Superior temporal gyrus (tissue), 1 donor: ENCODE measurements at regions not wholly inside any gene's neighbourhood (a gene's known extent, or its start where the extent isn't known, plus 50 kb on each side); places are given as distances from the start of the nearest gene placed in this dataset.

Experiments
- DNase-seq: peaks from one replicate; pipeline ENCODE4 v3.0.0-alpha.2; 2016; ENCODE audit errors: extremely low spot score

- no peak for DNase-seq
Measured at GRCh38 chr16:80041410-80041809, 440.9 kb upstream of the MAF start.

- no peak for DNase-seq
Measured at GRCh38 chr16:80040814-80041213, 440.3 kb upstream of the MAF start.

DNA sequence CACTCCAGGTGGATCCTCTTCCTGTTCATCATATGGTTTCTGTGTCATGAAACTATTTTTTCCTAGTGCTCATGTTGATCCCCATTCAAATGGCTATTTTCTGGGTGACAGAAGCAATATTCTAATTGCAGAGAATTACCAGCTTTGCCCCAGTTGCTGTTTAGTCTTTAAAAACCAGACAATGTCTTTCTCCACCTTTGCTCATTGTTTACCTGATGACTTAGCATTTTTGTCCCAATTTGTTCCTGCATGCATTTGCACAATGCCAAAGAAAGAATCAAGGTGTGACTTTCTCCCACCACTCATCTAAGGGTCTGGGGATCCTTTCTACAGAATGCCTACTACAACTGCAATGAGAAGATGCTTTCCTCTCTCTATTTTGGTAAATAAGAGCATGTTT is 439.9 kb upstream of the MAF start:
- DNase-seq = no peak

DNA sequence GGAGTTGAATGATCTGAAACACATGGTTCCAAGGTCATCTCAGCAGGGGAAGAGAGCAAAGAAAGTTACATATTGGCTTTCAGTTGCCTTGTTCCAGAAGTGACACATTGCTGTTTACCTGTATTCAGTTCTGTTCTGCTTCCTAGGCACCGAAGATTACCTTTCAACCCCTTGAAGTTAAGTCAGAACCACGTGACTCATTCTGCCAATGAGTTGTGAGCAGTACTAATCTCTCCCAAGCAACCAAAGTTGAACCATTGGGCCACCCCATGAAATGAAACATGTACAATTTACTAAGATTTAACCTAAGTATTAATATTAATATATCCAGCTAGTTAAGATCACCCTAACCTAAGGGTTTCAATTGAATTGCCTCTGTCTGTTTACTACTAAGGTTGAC is 439.2 kb upstream of the MAF start:
- no peak for DNase-seq

DNA sequence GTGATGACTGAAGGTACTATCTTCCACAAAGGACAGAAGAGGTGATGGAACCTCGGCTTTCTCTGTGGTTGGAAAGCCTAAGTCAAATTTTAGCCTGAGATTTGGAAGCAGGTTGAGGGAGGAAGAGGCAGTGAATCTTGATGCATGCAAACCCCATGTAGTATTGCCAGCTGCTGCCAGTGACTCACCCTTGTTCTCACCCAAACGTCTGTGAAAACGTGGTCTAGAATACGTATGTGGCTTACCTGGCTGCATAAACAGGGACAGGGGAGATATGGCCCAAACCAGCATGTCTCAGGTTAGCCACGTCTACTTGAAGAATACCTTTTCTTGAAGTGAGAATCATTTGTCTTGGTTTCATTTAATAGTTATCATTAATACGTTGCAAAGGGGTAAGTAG is 438.0 kb upstream of the MAF start:
- no peak for DNase-seq

DNA sequence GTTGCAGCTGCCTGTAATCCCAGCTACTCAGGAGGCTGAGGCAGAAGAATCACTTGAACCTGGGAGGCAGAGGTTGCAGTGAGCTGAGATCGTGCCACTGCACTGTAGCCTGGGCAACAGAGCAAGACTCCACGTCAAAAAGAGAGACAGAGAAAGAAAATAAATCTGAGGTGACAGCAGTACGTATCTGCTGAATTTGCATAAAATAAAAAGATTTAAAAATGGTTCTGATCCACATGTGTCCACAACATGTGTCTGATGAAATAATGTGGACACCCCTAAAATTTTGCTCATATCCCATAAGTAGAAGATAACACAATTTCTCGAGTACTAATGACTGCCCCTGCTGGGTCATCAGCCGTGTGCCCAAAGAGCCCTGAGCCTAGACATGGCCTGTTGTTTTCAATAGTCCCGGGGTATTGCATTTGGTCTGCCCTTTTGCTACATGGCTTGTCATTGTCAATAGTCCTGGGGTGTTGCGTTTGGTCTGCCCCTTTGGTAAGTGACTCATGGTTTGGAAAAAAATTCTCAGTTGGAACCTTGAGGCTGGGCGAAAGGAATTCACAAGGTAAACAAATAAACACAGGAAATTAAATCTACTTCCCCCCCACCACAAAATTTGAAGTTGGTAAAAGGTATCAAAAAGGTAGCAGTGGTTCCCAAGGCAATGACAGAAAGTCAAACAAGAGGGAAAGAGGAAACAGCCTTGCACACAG is 434.6 kb upstream of the MAF start:
- no peak for DNase-seq

GRCh38 chr16:80034469-80034826 is 433.9 kb upstream of the MAF start:
- no peak for DNase-seq

DNA sequence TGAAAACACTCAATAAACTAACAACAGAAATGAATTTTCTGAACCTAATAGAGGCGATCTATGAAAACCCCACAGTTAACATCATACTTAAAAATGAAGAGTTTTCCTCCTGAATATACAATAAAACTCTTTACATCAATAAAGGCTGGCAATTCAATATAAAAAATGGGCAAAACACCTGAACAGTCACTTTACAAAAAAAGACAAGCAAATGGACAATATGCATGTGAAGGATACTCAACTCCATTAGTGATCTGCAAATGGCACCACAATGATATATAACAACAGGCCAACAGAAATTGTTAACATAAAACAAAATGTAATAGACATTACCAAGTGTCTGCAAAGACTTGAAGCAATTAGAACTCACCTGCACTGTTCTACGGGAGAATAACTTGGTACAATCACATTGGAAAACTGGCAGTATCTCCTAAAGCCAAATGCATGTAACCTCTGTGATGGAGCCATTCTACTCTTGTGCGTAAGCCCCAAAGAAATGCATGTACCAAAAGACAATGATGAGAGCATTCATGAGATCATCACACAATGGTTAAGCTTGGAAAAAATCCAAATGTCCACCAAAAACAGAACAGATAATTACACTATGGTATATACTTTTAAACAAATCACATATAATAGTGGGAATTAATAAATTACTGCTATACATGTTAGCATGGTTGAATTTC is 433.4 kb upstream of the MAF start:
- no peak for DNase-seq

DNA sequence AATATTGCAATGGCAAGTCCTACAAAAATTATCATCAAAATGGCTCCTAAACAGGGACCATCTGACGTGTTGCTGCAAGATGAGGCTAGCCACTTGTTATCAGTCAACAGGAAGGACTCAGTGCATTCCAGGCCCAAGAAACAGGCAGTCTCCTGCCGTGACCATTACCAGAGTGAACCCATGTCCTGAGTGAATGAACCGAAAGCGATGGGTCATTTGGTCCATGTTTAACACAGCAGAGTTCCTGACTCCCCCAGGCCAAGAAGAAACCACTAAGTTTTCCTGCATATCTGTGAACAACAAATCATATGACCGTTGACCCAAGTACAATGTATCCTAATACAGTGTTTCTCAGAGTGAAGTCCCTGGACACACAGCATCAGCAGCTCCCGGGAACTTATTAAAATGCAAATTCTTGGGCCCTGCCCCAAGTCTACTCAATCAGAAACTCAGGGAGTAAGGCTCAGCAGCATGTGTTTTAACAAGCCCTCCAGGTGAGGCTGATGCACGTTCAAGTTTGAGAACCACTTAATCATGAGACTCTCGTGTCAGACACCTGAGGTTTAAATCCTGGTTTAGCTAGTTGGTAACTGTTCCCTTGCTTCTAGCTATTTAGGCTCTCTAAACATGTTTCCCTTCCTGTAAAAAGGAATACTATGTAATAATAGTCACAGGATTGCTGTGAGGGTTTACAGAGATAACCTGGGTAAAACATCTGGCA is 429.4 kb upstream of the MAF start:
- no peak for DNase-seq

GRCh38 chr16:80029381-80029630 is 428.8 kb upstream of the MAF start:
- DNase-seq = no peak

DNA sequence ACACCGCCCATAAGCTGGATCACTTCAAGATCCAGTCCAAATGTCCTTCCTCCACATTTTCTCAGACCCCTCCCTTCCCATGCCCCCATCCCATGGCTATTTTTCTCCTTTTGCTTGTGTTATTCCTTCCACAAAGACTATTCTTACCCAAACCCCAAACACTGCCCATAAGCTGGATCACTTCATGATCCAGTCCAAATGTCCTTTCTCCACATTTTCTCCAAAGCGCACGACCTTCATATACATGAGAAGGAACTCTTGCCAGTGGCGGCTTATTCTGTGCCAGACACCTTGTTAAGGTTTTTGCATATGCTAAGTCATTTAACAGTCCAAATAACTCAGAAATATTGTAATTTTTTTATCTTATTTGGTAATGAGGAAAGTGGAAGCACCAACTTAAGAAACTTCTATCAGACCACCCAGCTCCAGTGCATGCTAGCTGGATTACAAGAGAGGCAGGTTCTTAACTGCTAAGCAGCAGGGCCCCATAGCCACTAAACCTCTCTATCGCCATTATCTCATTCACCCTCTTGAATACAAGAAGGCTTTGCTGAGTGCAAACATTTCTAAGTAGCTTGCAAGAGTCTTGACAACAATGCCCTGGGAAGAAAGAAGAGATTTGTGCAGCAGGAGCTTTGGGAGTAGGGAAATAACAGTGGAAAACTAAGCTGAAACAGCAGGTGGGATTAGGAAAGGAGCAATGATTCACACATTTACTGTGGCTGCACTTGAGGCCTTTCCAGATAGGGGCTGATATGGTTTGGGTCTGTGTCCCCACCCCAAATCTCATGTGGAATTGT is 428.2 kb upstream of the MAF start:
- no peak for DNase-seq

- DNase-seq = no peak
Measured at GRCh38 chr16:80027007-80027965, 426.7 kb upstream of the MAF start.

DNA sequence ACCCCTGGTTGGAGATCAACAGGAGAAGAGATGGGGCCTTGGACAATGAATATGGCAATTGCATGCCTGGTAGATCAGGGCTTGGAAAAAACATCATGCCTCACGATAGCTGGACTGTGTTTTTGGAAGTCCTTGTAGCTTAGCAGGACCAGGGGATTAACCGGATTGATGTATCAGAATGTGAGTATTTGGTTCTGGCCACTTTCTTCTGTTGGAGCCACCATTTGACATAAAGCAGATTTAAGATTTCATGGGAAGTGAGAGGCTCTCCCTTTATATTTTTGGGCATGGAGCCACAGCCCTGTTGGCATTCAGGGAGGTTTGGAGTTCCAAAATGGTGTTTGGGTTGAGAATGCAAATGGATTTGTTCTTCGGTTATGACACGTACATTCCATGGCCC is 424.7 kb upstream of the MAF start:
- DNase-seq = no peak

GRCh38 chr16:80024443-80024842 is 423.9 kb upstream of the MAF start:
- no peak for DNase-seq

DNA sequence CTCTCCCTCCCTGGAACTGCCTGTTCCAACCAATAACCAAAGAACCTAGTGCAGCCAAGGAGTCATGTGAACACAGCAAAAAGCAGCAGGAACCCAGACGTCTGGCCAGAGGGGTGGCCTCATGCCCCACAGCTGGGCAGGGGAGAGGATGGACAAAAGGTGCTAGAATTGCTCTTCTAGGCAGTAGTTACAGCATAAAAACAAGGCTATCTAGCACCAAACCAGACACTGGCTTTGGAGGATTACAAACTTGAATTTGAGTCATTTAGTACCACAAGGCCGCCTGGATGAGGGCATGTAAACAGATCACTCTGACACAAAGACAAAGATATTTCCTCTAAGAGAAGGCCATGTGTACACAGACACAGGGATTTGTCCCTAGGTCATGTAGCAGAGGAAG is 423.3 kb upstream of the MAF start:
- no peak for DNase-seq

GRCh38 chr16:80019395-80019794 is 418.9 kb upstream of the MAF start:
- no peak for DNase-seq

GRCh38 chr16:80018466-80018865 is 417.9 kb upstream of the MAF start:
- DNase-seq = no peak

- DNase-seq = no peak
Measured at GRCh38 chr16:80016731-80017326, 416.3 kb upstream of the MAF start.

DNA sequence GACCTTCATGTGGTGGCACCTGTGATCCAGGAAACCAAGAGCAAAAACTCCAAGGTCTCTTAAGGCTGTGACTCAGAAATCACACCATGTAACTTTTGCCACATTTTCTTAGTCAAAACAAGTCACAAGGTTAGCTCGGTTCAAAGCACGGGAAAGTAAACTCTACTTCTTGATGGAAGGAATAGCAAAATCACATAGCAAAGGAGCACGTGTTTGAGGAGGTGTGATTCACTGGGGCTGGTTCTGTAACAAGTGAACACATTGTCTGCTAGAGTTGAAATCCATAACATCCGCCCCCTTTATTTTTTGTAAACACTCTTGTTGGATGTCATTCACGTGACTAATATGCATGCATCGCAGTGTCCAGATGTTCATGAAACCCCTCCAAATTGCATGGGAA is 415.0 kb upstream of the MAF start:
- no peak for DNase-seq

DNA sequence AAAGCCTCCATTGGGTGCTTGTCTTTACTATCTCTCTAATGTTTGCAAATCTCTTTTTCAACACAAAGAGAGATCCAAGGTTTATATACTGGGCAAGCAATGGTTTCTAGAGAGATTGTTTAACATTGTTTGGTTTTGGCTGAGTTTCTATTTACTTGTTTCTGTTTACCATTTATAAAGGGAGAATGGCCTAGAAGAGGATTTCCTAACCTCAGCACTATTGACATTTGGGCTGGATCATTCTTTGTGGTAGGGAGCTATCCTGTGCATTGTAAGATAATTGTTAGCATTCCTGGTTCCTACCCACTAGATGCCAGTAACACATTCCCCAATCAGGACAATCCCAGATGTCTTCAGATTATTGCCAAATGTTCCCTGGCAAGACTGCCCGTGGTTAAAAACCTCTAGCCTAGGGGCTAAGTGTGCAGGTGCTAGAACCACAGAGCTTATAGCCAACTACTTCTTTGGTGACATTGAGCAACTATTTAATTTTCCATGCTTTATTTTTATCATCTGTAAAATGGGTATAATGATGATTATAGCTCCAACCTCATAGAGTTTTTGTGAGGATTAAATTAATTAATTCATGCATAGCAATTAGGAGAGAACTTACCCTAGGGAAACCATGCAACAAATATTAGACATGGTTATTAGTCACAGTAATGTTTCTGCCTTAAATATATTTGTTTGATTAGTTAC is 413.9 kb upstream of the MAF start:
- DNase-seq = no peak
